IMR-90 (cell line): ENCODE measurements at regions not wholly inside any gene's neighbourhood (a gene's known extent, or its start where the extent isn't known, plus 50 kb on each side); places are given as distances from the start of the nearest gene placed in this dataset.

Source experiments
- ATAC-seq: fragments of 200-7000 bp; cut with Tn5 transposase; 2 replicates; pipeline ENCODE4 v1.9.1; 2020; ENCODE audit warnings: low read depth, mild to moderate bottlenecking, moderate library complexity
- BruUV-seq: library from RNA; stranded (reverse); fragments of 400-500 nt; replicated peaks from 2 replicates; lab custom pipeline; 2021; lab: Mats Ljungman, UMichigan
- CTCF ChIA-PET: fragments of 300-600 bp; formaldehyde crosslinking; extraction: SDS; loops from one replicate; lab custom pipeline; 2021; ENCODE audit warnings: antibody characterized with exemption; lab: Yijun Ruan, JAX
- POLR2A ChIA-PET: fragments of 300-600 bp; sonication (Branson Sonifier 250); formaldehyde crosslinking; loops from one replicate; lab custom pipeline; 2022; ENCODE audit warnings: antibody characterized with exemption; ENCODE audit not compliant: unreplicated experiment; lab: Charles Lee
- DNase-seq: peaks from one replicate; pipeline ENCODE4 v3.0.0; 2013
- H2AFZ ChIP-seq: replicated peaks from 2 replicates; pipeline ENCODE3; 2013; ENCODE audit warnings: low read length, mild to moderate bottlenecking; ENCODE audit not compliant: poor library complexity
- H2AK5ac ChIP-seq: 2 replicates; pipeline ENCODE4 v1.6.1; 2013; ENCODE audit warnings: low read depth, low read length, inconsistent platforms
- H2AK9ac ChIP-seq: replicated peaks from 2 replicates; pipeline ENCODE3; 2013; ENCODE audit warnings: mild to moderate bottlenecking, low read depth, low read length, moderate library complexity; ENCODE audit not compliant: poor library complexity
- H2BK120ac ChIP-seq: 2 replicates; pipeline ENCODE4 v1.6.1; 2013; ENCODE audit warnings: low read depth, low read length, inconsistent platforms
- H2BK15ac ChIP-seq: 3 replicates; pipeline ENCODE4 v1.6.1; 2013; ENCODE audit warnings: low read depth, low read length, inconsistent platforms
- H2BK20ac ChIP-seq: 2 replicates; pipeline ENCODE4 v1.6.1; 2013; ENCODE audit warnings: low read depth, mild to moderate bottlenecking, inconsistent platforms, low read length, moderate library complexity
- H2BK5ac ChIP-seq: 2 replicates; pipeline ENCODE4 v1.6.1; 2013; ENCODE audit warnings: mild to moderate bottlenecking, low read depth, low read length, inconsistent platforms; ENCODE audit not compliant: poor library complexity, severe bottlenecking
- H3K14ac ChIP-seq: replicated peaks from 2 replicates; pipeline ENCODE4 v1.6.1; 2013; ENCODE audit warnings: low read depth, low read length, inconsistent platforms
- H3K18ac ChIP-seq: 2 replicates; pipeline ENCODE4 v1.6.1; 2013; ENCODE audit warnings: low read depth, low read length, control low read depth
- H3K23ac ChIP-seq: 2 replicates; pipeline ENCODE4 v1.6.1; 2013; ENCODE audit warnings: low read depth, low read length, inconsistent platforms
- H3K27ac ChIP-seq: 2 replicates; pipeline ENCODE4 v1.5.1; 2013; ENCODE audit warnings: mild to moderate bottlenecking, control low read depth, low read length; ENCODE audit not compliant: insufficient read depth
- H3K27me3 ChIP-seq: 2 replicates; pipeline ENCODE4 v1.6.1; 2013; ENCODE audit warnings: low read length; ENCODE audit not compliant: control insufficient read depth, insufficient read depth
- H3K36me3 ChIP-seq: 2 replicates; pipeline ENCODE4 v1.6.1; 2013; ENCODE audit warnings: low read length, mixed read lengths; ENCODE audit not compliant: control insufficient read depth, insufficient read depth
- H3K4ac ChIP-seq: 2 replicates; pipeline ENCODE4 v1.6.1; 2013; ENCODE audit warnings: low read depth, low read length, inconsistent platforms
- H3K4me1 ChIP-seq: 2 replicates; pipeline ENCODE4 v1.6.1; 2013; ENCODE audit warnings: low read length, mixed read lengths; ENCODE audit not compliant: control insufficient read depth, insufficient read depth
- H3K4me2 ChIP-seq: 2 replicates; pipeline ENCODE4 v1.6.1; 2013; ENCODE audit warnings: low read depth, mild to moderate bottlenecking, control low read depth, low read length, moderate library complexity
- H3K4me3 ChIP-seq: 2 replicates; pipeline ENCODE4 v1.5.1; 2013; ENCODE audit warnings: low read depth, mild to moderate bottlenecking, control low read depth, low read length, moderate library complexity; ENCODE audit not compliant: insufficient read depth
- H3K56ac ChIP-seq: 2 replicates; pipeline ENCODE4 v1.6.1; 2013; ENCODE audit warnings: low read length, inconsistent platforms; ENCODE audit not compliant: insufficient read depth; ENCODE audit errors: extremely low read depth
- H3K79me1 ChIP-seq, 2 experiments: 2 replicates each; pipeline ENCODE4 v1.6.1; 2013; ENCODE audit warnings: low read length in 2 of 2, inconsistent platforms in 1 of 2, low read depth in 1 of 2
- H3K9ac ChIP-seq: 2 replicates; pipeline ENCODE4 v1.6.1; 2013; ENCODE audit warnings: low read depth, low read length, control low read depth
- H3K9me1 ChIP-seq: 2 replicates; pipeline ENCODE4 v1.6.1; 2013; ENCODE audit warnings: low read length, inconsistent platforms; ENCODE audit not compliant: insufficient read depth
- H3K9me3 ChIP-seq: 2 replicates; pipeline ENCODE4 v1.6.1; 2013; ENCODE audit warnings: low read length; ENCODE audit not compliant: control insufficient read depth, insufficient read depth
- H4K20me1 ChIP-seq: 2 replicates; pipeline ENCODE4 v1.6.1; 2013; ENCODE audit warnings: low read length, inconsistent platforms; ENCODE audit not compliant: insufficient read depth
- H4K5ac ChIP-seq: 2 replicates; pipeline ENCODE4 v1.6.1; 2013; ENCODE audit warnings: mild to moderate bottlenecking, low read depth, low read length, control low read depth
- H4K8ac ChIP-seq, 2 experiments: 2 replicates each; pipeline ENCODE4 v1.6.1; 2013; ENCODE audit warnings: low read depth in 2 of 2, low read length in 2 of 2, control low read depth in 1 of 2, inconsistent platforms in 1 of 2
- H4K91ac ChIP-seq: 2 replicates; pipeline ENCODE4 v1.6.1; 2013; ENCODE audit warnings: low read depth, low read length, inconsistent platforms; ENCODE audit not compliant: insufficient read depth
- BHLHE40 ChIP-seq: fragments of 150-350 bp; IDR thresholded peaks from 2 replicates; pipeline ENCODE4 v1.6.1; 2016; ENCODE audit warnings: mild to moderate bottlenecking, low read depth, low read length
- CHD1 ChIP-seq: IDR thresholded peaks from 2 replicates; pipeline ENCODE4 v1.6.1; 2012; ENCODE audit warnings: low read depth, low read length, improper control_type of control experiment
- CTCF ChIP-seq: conservative IDR thresholded peaks from 2 replicates; pipeline ENCODE4 v1.5.1; 2012; ENCODE audit warnings: mild to moderate bottlenecking, low read depth, low read length, improper control_type of control experiment
- ELK1 ChIP-seq: fragments of 150-350 bp; IDR thresholded peaks from 2 replicates; pipeline ENCODE4 v1.6.1; 2016; ENCODE audit warnings: low read depth, mild to moderate bottlenecking, low read length, moderate library complexity, borderline replicate concordance
- FOS ChIP-seq: fragments of 150-350 bp; IDR thresholded peaks from 2 replicates; pipeline ENCODE4 v1.6.1; 2016; ENCODE audit warnings: low read depth, low read length
- MAFK ChIP-seq: IDR thresholded peaks from 2 replicates; pipeline ENCODE4 v1.6.1; 2012; ENCODE audit warnings: low read depth, low read length, improper control_type of control experiment
- MAZ ChIP-seq: IDR thresholded peaks from 2 replicates; pipeline ENCODE4 v1.6.1; 2012; ENCODE audit warnings: low read depth, mild to moderate bottlenecking, low read length, improper control_type of control experiment, moderate library complexity, borderline replicate concordance
- MXI1 ChIP-seq: IDR thresholded peaks from 2 replicates; pipeline ENCODE4 v1.6.1; 2012; ENCODE audit warnings: low read depth, mild to moderate bottlenecking, low read length, moderate library complexity, borderline replicate concordance
- NFE2L2 ChIP-seq: fragments of 150-350 bp; IDR thresholded peaks from 2 replicates; pipeline ENCODE4 v1.6.1; 2016; ENCODE audit warnings: low read depth, mild to moderate bottlenecking, low read length
- POLR2A ChIP-seq: IDR thresholded peaks from 2 replicates; pipeline ENCODE4 v1.6.1; 2012; ENCODE audit warnings: mild to moderate bottlenecking, low read depth, low read length
- RAD21 ChIP-seq: IDR thresholded peaks from 2 replicates; pipeline ENCODE4 v1.6.1; 2012; ENCODE audit warnings: low read length, improper control_type of control experiment
- RFX5 ChIP-seq: IDR thresholded peaks from 2 replicates; pipeline ENCODE4 v1.8.0; 2012; ENCODE audit warnings: low read depth, mild to moderate bottlenecking, low read length, moderate library complexity
- SMC3 ChIP-seq: fragments of 150-350 bp; IDR thresholded peaks from 2 replicates; pipeline ENCODE4 v1.6.1; 2016; ENCODE audit warnings: low read depth, mild to moderate bottlenecking, antibody characterized with exemption, low read length, moderate library complexity
- USF2 ChIP-seq: fragments of 150-350 bp; IDR thresholded peaks from 2 replicates; pipeline ENCODE4 v1.6.1; 2017; ENCODE audit warnings: mild to moderate bottlenecking, antibody characterized with exemption, low read length, low read depth
- WGBS, 2 experiments: methylation state at CpG; one replicate each; pipeline versions ENCODE4 v1.1.5 to v1.1.7; 2013; ENCODE audit warnings: missing lambda C conversion rate in 2 of 2; ENCODE audit not compliant: insufficient read length in 1 of 2; ENCODE audit errors: extremely low coverage in 2 of 2; 5-methylcytosine and 5-hydroxymethylcytosine counted together
- dilution Hi-C: fragments of 300-500 bp; cut with HindIII; formaldehyde crosslinking; loops from one replicate; pipeline ENCODE4 v1.14.3; 2018; ENCODE audit warnings: low sequenced_read_pairs; ENCODE audit not compliant: unreplicated experiment
- in situ Hi-C: fragments of 300-500 bp; cut with MboI; formaldehyde crosslinking; loops from 3 replicates; pipeline ENCODE4 v1.14.3; 2019; ENCODE audit warnings: low sequenced_read_pairs, inconsistent platforms, mixed read lengths
- intact Hi-C: fragments of 100-400 bp; cut with micrococcal nuclease; formaldehyde crosslinking; loops from 2 replicates; pipeline ENCODE4 v1.10.0; 2022

- H3K9ac ChIP-seq, result no peak overlapping the region
- no peaks in the 10 kb centered on the region for H4K20me1 ChIP-seq
- ATAC-seq (peak; percentile 64), DNase-seq (peak; percentile 50)
- ChIA-PET CTCF (interaction anchor here (0.7 to 3.0 kb wide), 12 partner anchors 9 to 321 kb away, joined by 3 to 32 read pairs (median 6); no protein-coding TSS in a partner anchor), POLR2A (no interaction called here)
- H3K27ac ChIP-seq, result no peak overlapping the region
- no peak overlapping the region for H3K14ac ChIP-seq
- no peak overlapping the region for H2AFZ ChIP-seq
- H4K8ac ChIP-seq, result no peak overlapping the region
- H3K9me3 ChIP-seq, result no peaks in the 10 kb centered on the region
- H3K27me3 ChIP-seq, result peaks cover 14% of the 10 kb centered on the region
- no peak overlapping the region for H2BK120ac ChIP-seq
- no TSS peak for BruUV-seq
- no peak overlapping the region for H3K4ac ChIP-seq
- H3K9me1 ChIP-seq, result no peaks in the 10 kb centered on the region
- 0% methylated on average over 1 of the region's 14 CpGs; no CpG with 5 or more reads in 1 of the 2 experiments for WGBS, 2 experiments
- H3K36me3 ChIP-seq, result no peaks in the 10 kb centered on the region
- intact Hi-C loops (loop anchor here (1.0 kb wide), 2 partner anchors 54 to 318 kb away; no protein-coding TSS in a partner anchor), in situ Hi-C loops (loop anchor here (5.0 kb wide), 1 partner anchor 319 kb away; no protein-coding TSS in a partner anchor), dilution Hi-C loops (no loop called here)
- no peak overlapping the region for H3K4me3 ChIP-seq
- no peak overlapping the region for H3K4me2 ChIP-seq
- H2BK20ac ChIP-seq, result no peak overlapping the region
- H3K56ac ChIP-seq, result no peak overlapping the region
- no peaks in the 10 kb centered on the region for H3K4me1 ChIP-seq
- no peak overlapping the region for H3K18ac ChIP-seq
- no peaks in the 10 kb centered on the region for H3K79me1 ChIP-seq
- no peak overlapping the region for H2AK5ac ChIP-seq
- H2BK5ac ChIP-seq, result no peak overlapping the region
- H4K5ac ChIP-seq, result no peak overlapping the region
- H2BK15ac ChIP-seq, result no peak overlapping the region
- no peak overlapping the region for H2AK9ac ChIP-seq
- H4K91ac ChIP-seq, result no peak overlapping the region
- H3K23ac ChIP-seq, result no peak overlapping the region
- no peak for TF ChIP-seq BHLHE40
- peak; percentile 71 for TF ChIP-seq CTCF
- no peak for TF ChIP-seq USF2
- peak; percentile 76 for TF ChIP-seq SMC3
- no peak for TF ChIP-seq MXI1
- TF ChIP-seq NFE2L2, result no peak
- TF ChIP-seq CHD1, result no peak
- no peak for TF ChIP-seq MAZ
- no peak for TF ChIP-seq POLR2A
- peak; percentile 66 for TF ChIP-seq RAD21
- no peak for TF ChIP-seq FOS
- TF ChIP-seq MAFK, result no peak
- no peak for TF ChIP-seq RFX5
- no peak for TF ChIP-seq ELK1
These were observed 76.0 kb upstream of the LSM14A start for GRCh38 chr19:34096020-34096915.
